Activated T-helper 17 cell treated with anti-CD3 and anti-CD28 coated beads, Interleukin-2, amount 50 U/mL, for 72 hours (primary cell): ENCODE measurements at regions not wholly inside any gene's neighbourhood (a gene's known extent, or its start where the extent isn't known, plus 50 kb on each side); places are given as distances from the start of the nearest gene placed in this dataset.

Experiments used
- ATAC-seq: fragments of 150-1000 bp; cut with Tn5 transposase; replicated peaks from 2 replicates; pipeline ENCODE4 v1.10.0; 2021; ENCODE audit warnings: mild to moderate bottlenecking, moderate library complexity
- H3K27ac Mint-ChIP-seq: one replicate; pipeline ENCODE4 v1.8.0; 2022; ENCODE audit warnings: mixed read lengths
- H3K27me3 Mint-ChIP-seq: one replicate; pipeline ENCODE4 v1.8.0; 2022; ENCODE audit warnings: mixed read lengths
- H3K36me3 Mint-ChIP-seq: one replicate; pipeline ENCODE4 v1.8.0; 2022; ENCODE audit warnings: low read depth, mild to moderate bottlenecking, mixed read lengths
- H3K4me1 Mint-ChIP-seq: one replicate; pipeline ENCODE4 v1.8.0; 2022; ENCODE audit warnings: mixed read lengths
- H3K4me3 Mint-ChIP-seq: one replicate; pipeline ENCODE4 v1.8.0; 2022; ENCODE audit warnings: mild to moderate bottlenecking, mixed read lengths
- H3K9me3 Mint-ChIP-seq: one replicate; pipeline ENCODE4 v1.8.0; 2022; ENCODE audit warnings: mixed read lengths

DNA sequence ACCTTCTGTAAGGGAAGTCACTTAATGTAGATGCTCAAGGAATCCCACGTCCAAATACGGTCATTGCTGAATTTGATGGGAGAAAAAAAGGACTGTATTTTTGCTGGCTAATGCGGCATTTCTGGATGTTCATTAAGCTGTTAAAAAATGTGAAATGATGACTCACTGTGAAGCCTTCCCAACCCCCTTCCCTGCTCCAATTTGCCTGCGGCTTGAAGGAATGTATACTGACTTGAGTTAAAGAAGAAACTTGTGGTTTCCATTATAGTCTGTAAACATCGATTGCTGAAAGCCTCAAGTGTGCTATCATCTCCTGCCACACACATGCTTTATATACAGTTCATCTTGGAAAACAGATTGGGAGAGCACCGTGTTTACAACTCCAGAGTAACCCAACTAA is 249.1 kb upstream of the JAG1 start:
- no peak for ATAC-seq
- H3K4me3 Mint-ChIP-seq: no peak overlapping the region
- H3K9me3 Mint-ChIP-seq: no peaks in the 10 kb centered on the region
- H3K36me3 Mint-ChIP-seq: no peaks in the 10 kb centered on the region
- no peaks in the 10 kb centered on the region for H3K4me1 Mint-ChIP-seq
- H3K27me3 Mint-ChIP-seq: no peaks in the 10 kb centered on the region
- H3K27ac Mint-ChIP-seq: no peak overlapping the region

GRCh38 chr20:10924644-10925201 is 250.9 kb upstream of the JAG1 start:
- Mint-ChIP-seq H3K4me3 (no peak overlapping the region), H3K27me3 (no peaks in the 10 kb centered on the region), H3K9me3 (no peaks in the 10 kb centered on the region), H3K4me1 (no peaks in the 10 kb centered on the region), H3K36me3 (no peaks in the 10 kb centered on the region), H3K27ac (no peak overlapping the region)
- no peak for ATAC-seq

GRCh38 chr20:10925767-10926166 is 252.0 kb upstream of the JAG1 start:
- Mint-ChIP-seq H3K9me3 (peaks cover 4% of the 10 kb centered on the region), H3K27me3 (no peaks in the 10 kb centered on the region), H3K36me3 (no peaks in the 10 kb centered on the region), H3K4me1 (no peaks in the 10 kb centered on the region), H3K27ac (no peak overlapping the region), H3K4me3 (no peak overlapping the region)
- no peak for ATAC-seq

- H3K27ac Mint-ChIP-seq: no peak overlapping the region
- no peaks in the 10 kb centered on the region for H3K27me3 Mint-ChIP-seq
- H3K36me3 Mint-ChIP-seq: no peaks in the 10 kb centered on the region
- no peak overlapping the region for H3K4me3 Mint-ChIP-seq
- no peaks in the 10 kb centered on the region for H3K4me1 Mint-ChIP-seq
- ATAC-seq: no peak
- H3K9me3 Mint-ChIP-seq: peaks cover 4% of the 10 kb centered on the region
Measured at GRCh38 chr20:10927011-10927583, 253.3 kb upstream of the JAG1 start.

GRCh38 chr20:10927936-10928840 is 254.4 kb upstream of the JAG1 start:
- no peak for ATAC-seq
- Mint-ChIP-seq H3K4me3 (no peak overlapping the region), H3K27me3 (no peaks in the 10 kb centered on the region), H3K27ac (no peak overlapping the region), H3K36me3 (no peaks in the 10 kb centered on the region), H3K4me1 (no peaks in the 10 kb centered on the region), H3K9me3 (peaks cover 4% of the 10 kb centered on the region)

GRCh38 chr20:10928841-10929421 is 255.1 kb upstream of the JAG1 start:
- H3K4me3 Mint-ChIP-seq: no peak overlapping the region
- no peak overlapping the region for H3K27ac Mint-ChIP-seq
- ATAC-seq: no peak
- peaks cover 4% of the 10 kb centered on the region for H3K9me3 Mint-ChIP-seq
- H3K36me3 Mint-ChIP-seq: no peaks in the 10 kb centered on the region
- H3K27me3 Mint-ChIP-seq: no peaks in the 10 kb centered on the region
- no peaks in the 10 kb centered on the region for H3K4me1 Mint-ChIP-seq

DNA sequence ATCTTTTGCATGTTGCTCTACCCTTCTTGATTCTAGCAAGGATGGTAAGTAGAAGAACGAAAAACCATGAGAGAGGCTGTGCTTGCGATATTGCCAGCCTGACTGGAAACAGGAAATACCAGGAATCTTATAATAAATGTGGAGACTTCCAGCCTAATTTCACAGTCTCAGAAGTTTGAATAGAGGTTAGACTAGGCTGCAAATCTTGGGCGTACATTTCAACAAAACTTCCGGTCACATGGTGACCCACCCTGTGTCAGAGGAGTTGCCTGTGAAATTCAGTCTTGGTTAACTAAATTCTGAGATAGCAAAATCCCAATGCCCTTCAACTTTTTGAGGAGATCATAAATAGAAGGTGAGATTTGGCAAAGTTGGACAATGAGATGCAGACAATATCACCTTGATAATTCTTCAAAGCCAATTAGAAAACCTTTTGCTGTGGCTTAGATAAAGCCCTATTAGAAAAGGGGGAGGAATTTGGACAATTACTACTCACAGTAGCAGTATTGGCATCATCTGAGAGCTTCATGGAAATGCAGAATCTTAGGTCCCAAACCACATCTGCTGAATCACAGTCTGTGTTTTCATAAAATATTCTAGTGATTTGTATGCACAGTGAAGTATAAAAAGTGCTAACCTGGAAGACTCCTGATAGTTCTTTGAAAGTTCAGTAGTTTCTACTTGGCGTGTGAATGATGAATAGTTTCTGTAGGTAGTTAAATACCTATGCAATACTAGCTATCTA is 262.0 kb upstream of the JAG1 start:
- Mint-ChIP-seq H3K27me3 (no peaks in the 10 kb centered on the region), H3K4me3 (no peak overlapping the region), H3K4me1 (no peaks in the 10 kb centered on the region), H3K9me3 (no peaks in the 10 kb centered on the region), H3K36me3 (no peaks in the 10 kb centered on the region), H3K27ac (no peak overlapping the region)
- no peak for ATAC-seq

- H3K27me3 Mint-ChIP-seq: no peaks in the 10 kb centered on the region
- H3K9me3 Mint-ChIP-seq: peaks cover 5% of the 10 kb centered on the region
- H3K27ac Mint-ChIP-seq: no peak overlapping the region
- ATAC-seq: no peak
- H3K4me1 Mint-ChIP-seq: no peaks in the 10 kb centered on the region
- no peak overlapping the region for H3K4me3 Mint-ChIP-seq
- H3K36me3 Mint-ChIP-seq: no peaks in the 10 kb centered on the region
Measured at GRCh38 chr20:10936786-10937185, 263.0 kb upstream of the JAG1 start.

- Mint-ChIP-seq H3K27ac (no peak overlapping the region), H3K4me1 (no peaks in the 10 kb centered on the region)
- no peak for ATAC-seq
Measured at GRCh38 chr20:10939331-10939941, 265.6 kb upstream of the JAG1 start.

GRCh38 chr20:10940941-10941340 is 267.1 kb upstream of the JAG1 start:
- no peak overlapping the region for H3K27ac Mint-ChIP-seq
- no peak for ATAC-seq
- no peak overlapping the region for H3K4me3 Mint-ChIP-seq
- no peaks in the 10 kb centered on the region for H3K4me1 Mint-ChIP-seq
- peaks cover 9% of the 10 kb centered on the region for H3K9me3 Mint-ChIP-seq
- no peaks in the 10 kb centered on the region for H3K36me3 Mint-ChIP-seq
- no peaks in the 10 kb centered on the region for H3K27me3 Mint-ChIP-seq

More at GRCh38 chr20:10939331-10939941, 265.6 kb upstream of the JAG1 start:
- peaks cover 9% of the 10 kb centered on the region for H3K9me3 Mint-ChIP-seq
- H3K4me3 Mint-ChIP-seq: no peak overlapping the region
- no peaks in the 10 kb centered on the region for H3K27me3 Mint-ChIP-seq
- H3K36me3 Mint-ChIP-seq: no peaks in the 10 kb centered on the region

DNA sequence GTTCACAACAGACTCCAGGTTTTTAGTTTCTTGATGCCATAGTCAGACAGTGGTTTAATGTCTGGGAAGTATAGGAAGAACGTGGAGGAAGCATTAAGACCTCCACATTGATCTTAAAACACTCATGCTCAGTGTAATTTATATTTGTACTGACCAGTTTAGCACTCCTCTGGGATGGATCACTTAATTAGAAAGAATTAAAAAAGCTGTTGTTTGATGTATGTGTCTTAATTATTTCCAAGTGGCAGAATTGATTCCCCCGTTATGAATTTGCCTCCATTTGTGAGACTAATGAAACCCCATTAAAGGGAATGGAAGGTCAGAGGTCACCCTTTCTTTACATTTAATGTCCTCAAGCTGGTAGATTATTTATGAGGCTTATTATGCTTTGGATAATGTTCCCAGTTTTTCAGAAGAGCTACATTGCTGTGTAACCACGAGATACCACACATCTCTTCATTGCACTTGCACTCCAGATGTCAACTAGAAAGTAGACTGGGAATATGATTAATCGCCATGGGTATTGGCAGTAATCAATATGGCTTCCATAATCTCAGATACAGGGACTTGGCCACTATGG is 270.0 kb upstream of the JAG1 start:
- no peak for ATAC-seq

GRCh38 chr20:10946124-10946880 is 272.5 kb upstream of the JAG1 start:
- H3K27ac Mint-ChIP-seq: no peak overlapping the region
- peaks cover 12% of the 10 kb centered on the region for H3K9me3 Mint-ChIP-seq
- no peak for ATAC-seq
- H3K4me1 Mint-ChIP-seq: no peaks in the 10 kb centered on the region
- H3K36me3 Mint-ChIP-seq: no peaks in the 10 kb centered on the region
- no peak overlapping the region for H3K4me3 Mint-ChIP-seq
- H3K27me3 Mint-ChIP-seq: peaks cover 3% of the 10 kb centered on the region

More for the DNA sequence above, 270.0 kb upstream of the JAG1 start:
- peaks cover 3% of the 10 kb centered on the region for H3K27me3 Mint-ChIP-seq
- H3K9me3 Mint-ChIP-seq: peaks cover 13% of the 10 kb centered on the region
- H3K4me1 Mint-ChIP-seq: no peaks in the 10 kb centered on the region
- no peak overlapping the region for H3K4me3 Mint-ChIP-seq
- H3K36me3 Mint-ChIP-seq: no peaks in the 10 kb centered on the region
- H3K27ac Mint-ChIP-seq: no peak overlapping the region

DNA sequence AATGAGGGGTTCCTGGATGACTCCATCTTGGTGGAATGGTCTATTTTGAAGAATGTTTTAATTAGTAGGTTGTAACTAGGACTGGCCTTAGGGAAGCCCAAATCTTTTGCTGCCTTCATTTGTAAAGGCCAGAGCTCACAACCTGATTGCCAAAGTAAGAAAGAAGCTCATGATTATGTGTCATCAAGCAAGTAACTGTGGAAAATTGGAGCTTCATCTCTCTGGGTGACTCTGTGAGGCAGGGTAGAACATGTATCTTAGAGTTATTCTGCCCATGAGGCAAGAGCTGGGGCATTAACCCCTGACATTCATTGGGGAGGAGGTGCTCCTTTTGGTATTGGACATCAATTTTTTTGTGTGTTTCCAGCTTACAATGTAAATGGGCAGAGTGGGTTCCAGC is 273.9 kb upstream of the JAG1 start:
- Mint-ChIP-seq H3K27me3 (peaks cover 3% of the 10 kb centered on the region), H3K4me1 (no peaks in the 10 kb centered on the region), H3K4me3 (no peak overlapping the region), H3K36me3 (no peaks in the 10 kb centered on the region), H3K27ac (no peak overlapping the region), H3K9me3 (peaks cover 4% of the 10 kb centered on the region)
- ATAC-seq: no peak
